ENCODE measurements at regions not wholly inside any gene's neighbourhood (a gene's known extent, or its start where the extent isn't known, plus 50 kb on each side); places are given as distances from the start of the nearest gene placed in this dataset.

GRCh38 chr7:111663771-111664170, 101.5 kb upstream of the IMMP2L start:
- no peaks in the 10 kb centered on the region for H3K4me1 ChIP-seq (ENCODE audit: insufficient read depth, low read length, poor library complexity, severe bottlenecking)
- ChIA-PET POLR2A (ENCODE audit: low non-redundant PET) (no interaction called here), CTCF (no interaction called here)
- H3K27me3 ChIP-seq (replicated peaks; ENCODE audit: insufficient read depth, low read depth, low read length, poor library complexity): no peaks in the 10 kb centered on the region
- no peak for TF ChIP-seq EZH2 (IDR thresholded peaks at IDR 0.05; ENCODE audit: borderline replicate concordance, low read depth, low read length, poor library complexity, severe bottlenecking)
- no peak for TF ChIP-seq CTCF (conservative IDR thresholded peaks at IDR 0.05; ENCODE audit: low read depth, low read length)
- H3K4me3 ChIP-seq (ENCODE audit: low read depth, low read length, poor library complexity, severe bottlenecking): no peak overlapping the region
- DNase-seq (ENCODE audit: low spot score): no peak
- H3K27ac ChIP-seq (ENCODE audit: low read depth, low read length, poor library complexity, severe bottlenecking): no peak overlapping the region
- no TSS peak for BruUV-seq (replicated peaks)
- no peaks in the 10 kb centered on the region for H3K36me3 ChIP-seq (ENCODE audit: insufficient read depth, low read length, poor library complexity, severe bottlenecking)
- no peaks in the 10 kb centered on the region for H3K9me3 ChIP-seq (ENCODE audit: low read depth, low read length, poor library complexity, severe bottlenecking)
- intact Hi-C loops (cut with micrococcal nuclease; ENCODE audit: unreplicated experiment): no loop called here

GRCh38 chr7:111662386-111662785, 100.1 kb upstream of the IMMP2L start:
- ChIA-PET POLR2A (ENCODE audit: low non-redundant PET) (no interaction called here), CTCF (no interaction called here)
- H3K27ac ChIP-seq (ENCODE audit: low read depth, low read length, poor library complexity, severe bottlenecking): no peak overlapping the region
- H3K27me3 ChIP-seq (replicated peaks; ENCODE audit: insufficient read depth, low read depth, low read length, poor library complexity): no peaks in the 10 kb centered on the region
- TF ChIP-seq EZH2 (IDR thresholded peaks at IDR 0.05; ENCODE audit: borderline replicate concordance, low read depth, low read length, poor library complexity, severe bottlenecking) (no peak), CTCF (conservative IDR thresholded peaks at IDR 0.05; ENCODE audit: low read depth, low read length) (no peak)
- H3K9me3 ChIP-seq (ENCODE audit: low read depth, low read length, poor library complexity, severe bottlenecking): no peaks in the 10 kb centered on the region
- no peaks in the 10 kb centered on the region for H3K36me3 ChIP-seq (ENCODE audit: insufficient read depth, low read length, poor library complexity, severe bottlenecking)
- no peak for DNase-seq (ENCODE audit: low spot score)
- no TSS peak for BruUV-seq (replicated peaks)
- H3K4me1 ChIP-seq (ENCODE audit: insufficient read depth, low read length, poor library complexity, severe bottlenecking): no peaks in the 10 kb centered on the region
- H3K4me3 ChIP-seq (ENCODE audit: low read depth, low read length, poor library complexity, severe bottlenecking): no peak overlapping the region
- intact Hi-C loops (cut with micrococcal nuclease; ENCODE audit: unreplicated experiment): no loop called here

GRCh38 chr7:111660478-111660877, 98.2 kb upstream of the IMMP2L start:
- intact Hi-C loops (cut with micrococcal nuclease; ENCODE audit: unreplicated experiment): no loop called here
- Histone ChIP-seq H3K36me3 (ENCODE audit: insufficient read depth, low read length, poor library complexity, severe bottlenecking) (no peaks in the 10 kb centered on the region), H3K4me1 (ENCODE audit: insufficient read depth, low read length, poor library complexity, severe bottlenecking) (no peaks in the 10 kb centered on the region), H3K27ac (ENCODE audit: low read depth, low read length, poor library complexity, severe bottlenecking) (no peak overlapping the region), H3K4me3 (ENCODE audit: low read depth, low read length, poor library complexity, severe bottlenecking) (no peak overlapping the region), H3K9me3 (ENCODE audit: low read depth, low read length, poor library complexity, severe bottlenecking) (no peaks in the 10 kb centered on the region), H3K27me3 (replicated peaks; ENCODE audit: insufficient read depth, low read depth, low read length, poor library complexity) (no peaks in the 10 kb centered on the region)
- DNase-seq (ENCODE audit: low spot score): no peak
- ChIA-PET POLR2A (ENCODE audit: low non-redundant PET) (no interaction called here), CTCF (no interaction called here)
- no TSS peak for BruUV-seq (replicated peaks)
- no peak for TF ChIP-seq EZH2 (IDR thresholded peaks at IDR 0.05; ENCODE audit: borderline replicate concordance, low read depth, low read length, poor library complexity, severe bottlenecking)
- TF ChIP-seq CTCF (conservative IDR thresholded peaks at IDR 0.05; ENCODE audit: low read depth, low read length): no peak
